HG03457 (cell line): ENCODE measurements at regions not wholly inside any gene's neighbourhood (a gene's known extent, or its start where the extent isn't known, plus 50 kb on each side); places are given as distances from the start of the nearest gene placed in this dataset.

Source experiments
- ATAC-seq: cut with Tn5 transposase; IDR thresholded peaks from one replicate; pipeline ENCODE4 v1.9.1; 2021; ENCODE audit warnings: moderate number of reproducible peaks; ENCODE audit not compliant: unreplicated experiment

DNA sequence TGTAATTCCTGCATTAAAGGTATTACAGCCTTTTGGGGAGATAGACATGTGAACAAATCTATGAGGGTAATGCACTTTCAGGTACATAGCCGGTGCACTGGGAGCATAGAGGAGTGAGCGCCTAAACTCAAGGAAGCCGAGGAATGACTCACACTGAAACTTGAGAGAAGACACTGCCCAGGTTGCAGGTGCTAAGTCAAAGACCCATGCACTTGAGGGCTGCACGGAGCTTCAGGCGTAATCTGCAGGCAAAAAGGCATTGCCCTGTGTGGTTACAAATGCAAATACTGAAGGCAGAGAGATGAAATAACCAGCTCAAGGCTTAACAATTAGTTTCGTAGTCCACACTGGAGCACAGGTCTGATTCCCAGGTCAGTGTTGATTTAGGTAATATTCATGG, 51.0 kb upstream of the OSBPL3 start:
- ATAC-seq: peak; percentile 89
